Motor neuron (in vitro differentiated cells): ENCODE measurements at regions not wholly inside any gene's neighbourhood (a gene's known extent, or its start where the extent isn't known, plus 50 kb on each side); places are given as distances from the start of the nearest gene placed in this dataset.
A peak's percentile ranks its signal among the peaks of the same experiment; 100 is the strongest.
"Not testable (repeated sequence)": the region's sequence is repeated elsewhere in the genome, so short reads cannot be mapped to it uniquely, and the experiment has no call there.

Experiments
- ATAC-seq, 8 experiments: fragments of 200-7000 bp; cut with Tn5 transposase; replicated peaks in 6 of 8; 2 replicates each; pipeline ENCODE4 v1.8.0; 2021; ENCODE audit warnings: mild to moderate bottlenecking in 8 of 8, moderate library complexity in 8 of 8
- H3K27ac ChIP-seq, 2 donors: fragments of 250-450 bp; sonication (Bioruptor Pico); 2 replicates each; pipeline ENCODE4 v1.9.0; 2021; ENCODE audit warnings: antibody characterized with exemption in 2 of 2, mild to moderate bottlenecking in 2 of 2, moderate library complexity in 1 of 2
- H3K4me1 ChIP-seq, 2 donors: fragments of 250-450 bp; sonication (Bioruptor Pico); replicated peaks in 1 of 2; 2 replicates each; pipeline ENCODE4 v1.6.1; 2021; ENCODE audit warnings: antibody characterized with exemption in 2 of 2, mild to moderate bottlenecking in 2 of 2, moderate library complexity in 1 of 2
- H3K4me3 ChIP-seq, 5 donors: fragments of 250-450 bp; sonication (Bioruptor Pico); 2 replicates each; pipeline ENCODE4 v1.9.0; 2021; ENCODE audit warnings: antibody characterized with exemption in 5 of 5, mild to moderate bottlenecking in 5 of 5, moderate library complexity in 4 of 5
- WGBS, 10 experiments: fragments of 450-650 bp; shearing (Covaris generic); methylation state at CpG; one replicate each; pipeline ENCODE4 v1.0.0; 2022; 5-methylcytosine and 5-hydroxymethylcytosine counted together
- in situ Hi-C, 9 experiments: fragments of 400-800 bp; cut with MboI; loops; one replicate each; pipeline ENCODE4 v1.15.0; 2021; ENCODE audit warnings: low sequenced_read_pairs in 9 of 9, low pct_unique_long_range_greater_than_20kb in 2 of 9; ENCODE audit not compliant: unreplicated experiment in 9 of 9

DNA sequence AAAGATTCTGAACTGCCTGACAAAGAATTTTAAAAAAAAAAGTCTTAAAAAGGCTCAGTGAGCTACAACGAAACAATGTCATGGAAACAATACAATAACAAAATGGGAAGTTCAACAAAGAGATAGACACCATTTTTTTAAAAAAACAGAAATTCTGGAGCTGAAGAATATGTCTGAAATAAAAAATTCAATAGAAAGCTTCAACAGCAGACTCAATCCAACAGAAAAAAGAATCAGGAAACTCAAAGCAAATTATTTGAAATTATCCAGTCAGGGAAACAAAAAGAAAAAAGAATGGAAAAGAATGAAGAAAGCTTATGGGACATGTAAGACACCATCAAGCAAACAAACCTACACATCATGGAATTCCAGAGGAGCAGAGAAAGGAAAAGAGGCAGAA lies 118.5 kb upstream of the LGR5 start:
- in situ Hi-C loops = no loop called here
- no peak for ATAC-seq
- no peak overlapping the region for H3K27ac ChIP-seq

DNA sequence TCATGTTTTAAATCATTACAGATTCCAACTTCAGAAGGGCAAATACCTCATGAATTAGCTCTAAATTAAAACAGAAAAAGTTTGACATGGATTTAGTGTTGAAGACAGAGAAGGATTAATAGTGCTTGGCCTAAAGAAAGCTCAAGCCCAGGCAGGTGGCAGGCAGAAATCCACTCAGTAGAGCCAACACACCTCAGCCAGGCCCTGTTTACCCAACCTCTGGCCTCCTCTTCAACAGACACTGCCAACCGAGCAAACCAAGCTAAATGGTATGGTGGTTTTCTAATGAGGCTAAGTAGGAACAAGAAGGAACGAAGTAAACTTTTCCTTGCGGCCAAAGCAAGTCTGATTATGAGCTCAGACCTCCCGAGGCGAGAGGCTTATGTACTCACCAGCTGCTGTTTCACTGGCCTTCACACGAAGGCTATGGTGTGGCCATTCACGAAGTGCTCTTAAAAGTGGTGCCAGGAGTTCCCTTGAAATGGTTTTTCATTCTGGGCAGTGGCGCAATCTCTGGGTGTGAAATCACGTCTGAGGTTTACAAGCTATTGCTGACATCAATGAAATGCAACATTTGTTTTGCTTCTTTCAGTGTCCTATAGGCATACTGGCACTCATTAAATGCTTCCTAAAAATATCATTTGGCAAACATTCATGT lies 124.1 kb upstream of the LGR5 start:
- ATAC-seq = no peak
- 27 to 100% (median 89%) methylated on average over 1 to 8 of the region's 9 CpGs; no CpG with 5 or more reads in 1 of the 10 experiments for WGBS, 10 experiments
- Histone ChIP-seq H3K4me3 (no peak overlapping the region), H3K4me1 (no peaks in the 10 kb centered on the region), H3K27ac (no peak overlapping the region)
- in situ Hi-C loops = no loop called here

More for the DNA sequence above, 118.5 kb upstream of the LGR5 start:
- no peak overlapping the region for H3K4me3 ChIP-seq
- no peaks in the 10 kb centered on the region for H3K4me1 ChIP-seq
- 4 to 100% (median 71%) methylated on average over 1 of the region's 1 CpG for WGBS, 10 experiments

DNA sequence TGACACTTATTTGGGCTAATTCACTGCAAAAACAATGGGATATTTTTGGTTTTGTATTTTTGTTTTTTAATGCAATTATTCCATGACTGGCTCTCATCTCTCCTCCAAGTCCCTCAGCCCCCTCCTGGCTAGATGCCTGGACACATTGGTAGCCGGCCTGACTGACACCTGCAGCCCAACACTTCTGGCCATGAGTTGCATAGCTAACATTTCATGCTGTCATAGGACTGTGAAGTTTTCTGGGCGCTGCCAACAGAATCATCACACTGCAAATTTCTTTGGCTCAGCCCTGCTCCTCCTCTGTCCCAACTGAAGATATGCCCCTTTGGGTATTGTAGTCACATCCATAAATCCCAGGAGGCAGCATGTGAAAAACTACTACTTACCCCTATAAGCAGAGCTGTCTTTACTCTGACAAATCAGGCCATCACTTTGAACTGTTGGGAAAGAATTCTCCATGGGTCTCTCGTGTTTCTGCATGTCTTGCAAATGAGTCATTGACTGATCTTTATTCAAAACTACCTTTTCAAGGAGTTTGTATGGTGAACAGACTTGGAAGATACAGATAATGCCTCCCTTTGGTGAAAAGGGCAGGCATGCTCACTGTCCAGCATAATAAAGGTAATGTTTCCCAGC lies 126.7 kb upstream of the LGR5 start:
- H3K4me3 ChIP-seq = no peak overlapping the region
- no peak overlapping the region for H3K27ac ChIP-seq
- peak in 5 of 8 experiments; percentile 19 to 85 (median 51) for ATAC-seq
- peaks cover 0 to 5% of the 10 kb centered on the region in 2 donors for H3K4me1 ChIP-seq
- in situ Hi-C loops = no loop called here
- 0 to 100% (median 46%) methylated on average over 1 to 3 of the region's 3 CpGs; no CpG with 5 or more reads in 2 of the 10 experiments for WGBS, 10 experiments

DNA sequence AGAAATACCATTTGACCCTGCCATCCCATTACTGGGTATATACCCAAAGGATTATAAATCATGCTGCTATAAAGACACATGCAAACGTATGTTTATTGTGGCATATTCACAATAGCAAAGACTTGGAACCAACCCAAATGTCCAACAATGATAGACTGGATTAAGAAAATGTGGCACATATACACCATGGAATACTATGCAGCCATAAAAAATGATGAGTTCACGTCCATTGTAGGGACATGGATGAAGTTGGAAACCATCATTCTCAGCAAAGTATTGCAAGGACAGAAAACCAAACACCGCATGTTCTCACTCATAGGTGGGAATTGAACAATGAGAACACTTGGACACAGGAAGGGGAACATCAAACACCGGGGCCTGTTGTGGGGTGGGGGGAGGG lies 128.0 kb upstream of the LGR5 start:
- in situ Hi-C loops, H3K27ac ChIP-seq, H3K4me1 ChIP-seq, ATAC-seq, H3K4me3 ChIP-seq: not testable (repeated sequence)
- WGBS, 10 experiments = 20 to 100% (median 58%) methylated on average over 1 to 2 of the region's 4 CpGs; no CpG with 5 or more reads in 6 of the 10 experiments

DNA sequence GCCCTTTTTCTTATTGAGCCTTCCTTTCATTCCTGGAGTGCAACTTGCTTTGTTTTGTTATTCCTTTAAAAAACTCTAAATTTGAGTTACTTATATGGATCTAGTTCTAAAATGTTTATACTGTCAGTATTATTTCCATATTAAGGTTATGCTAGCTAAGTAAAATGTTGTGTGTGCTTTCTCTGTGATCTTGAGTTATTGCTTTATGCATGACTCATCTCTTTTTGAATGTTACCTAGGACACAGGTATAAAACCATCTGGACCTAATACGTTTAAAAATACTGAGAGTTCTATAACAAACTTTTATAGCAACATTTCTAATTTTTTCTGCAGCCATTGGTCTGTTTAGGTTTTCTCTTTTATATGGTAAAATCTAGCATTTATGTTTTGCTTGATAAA lies 132.8 kb upstream of the LGR5 start:
- H3K4me1 ChIP-seq = peaks cover 0 to 5% of the 10 kb centered on the region in 2 donors
- WGBS, 10 experiments = 6 to 100% (median 75%) methylated on average over 1 of the region's 1 CpG; no CpG with 5 or more reads in 1 of the 10 experiments
- no peak for ATAC-seq
- in situ Hi-C loops = no loop called here
- no peak overlapping the region for H3K4me3 ChIP-seq
- no peak overlapping the region for H3K27ac ChIP-seq

DNA sequence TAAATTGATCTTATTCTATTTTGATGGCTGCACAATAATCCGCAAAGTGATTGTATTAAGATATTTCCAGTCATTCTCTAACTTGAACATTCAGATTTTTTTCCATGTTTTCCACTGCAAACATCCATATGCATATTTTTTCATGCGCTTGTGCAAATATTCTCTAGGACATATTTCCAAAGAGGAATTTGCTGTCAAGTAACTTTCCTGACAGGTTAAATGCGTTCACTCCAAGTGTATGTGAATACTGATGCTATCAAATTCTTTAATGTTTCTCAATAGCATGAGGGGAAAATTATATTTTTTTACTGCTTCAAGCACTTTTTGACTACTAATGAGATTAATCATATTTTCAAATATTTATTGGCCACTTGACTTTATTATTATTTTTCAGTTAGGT lies 135.3 kb upstream of the LGR5 start:
- Histone ChIP-seq H3K27ac (no peak overlapping the region), H3K4me3 (no peak overlapping the region), H3K4me1 (peaks cover 0 to 5% of the 10 kb centered on the region in 2 donors)
- in situ Hi-C loops = no loop called here
- 46 to 100% (median 94%) methylated on average over 2 to 3 of the region's 3 CpGs; no CpG with 5 or more reads in 1 of the 10 experiments for WGBS, 10 experiments
- ATAC-seq = no peak

DNA sequence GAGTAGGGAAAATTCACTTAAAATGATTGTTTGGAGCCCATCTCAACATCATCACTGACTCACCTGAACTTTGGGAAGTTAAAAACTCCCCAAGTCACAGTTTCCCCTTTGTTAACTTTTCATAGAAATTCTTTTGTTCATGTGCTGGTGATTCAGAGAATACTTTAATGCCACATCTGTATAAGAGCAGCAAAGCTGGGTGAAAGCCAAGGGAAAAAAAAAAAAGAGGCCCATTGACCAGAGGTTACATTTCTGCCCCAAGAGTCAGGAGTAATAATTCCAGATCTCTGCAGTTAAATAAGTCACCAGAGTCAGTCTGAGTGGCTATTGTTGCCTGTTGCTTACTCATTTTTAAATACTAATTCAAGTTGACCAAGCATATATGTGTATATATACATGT lies 136.4 kb upstream of the LGR5 start:
- no peak overlapping the region for H3K27ac ChIP-seq
- peak in 1 of 8 experiments; percentile 30 for ATAC-seq
- no peaks in the 10 kb centered on the region for H3K4me1 ChIP-seq
- no peak overlapping the region for H3K4me3 ChIP-seq
- in situ Hi-C loops = no loop called here

DNA sequence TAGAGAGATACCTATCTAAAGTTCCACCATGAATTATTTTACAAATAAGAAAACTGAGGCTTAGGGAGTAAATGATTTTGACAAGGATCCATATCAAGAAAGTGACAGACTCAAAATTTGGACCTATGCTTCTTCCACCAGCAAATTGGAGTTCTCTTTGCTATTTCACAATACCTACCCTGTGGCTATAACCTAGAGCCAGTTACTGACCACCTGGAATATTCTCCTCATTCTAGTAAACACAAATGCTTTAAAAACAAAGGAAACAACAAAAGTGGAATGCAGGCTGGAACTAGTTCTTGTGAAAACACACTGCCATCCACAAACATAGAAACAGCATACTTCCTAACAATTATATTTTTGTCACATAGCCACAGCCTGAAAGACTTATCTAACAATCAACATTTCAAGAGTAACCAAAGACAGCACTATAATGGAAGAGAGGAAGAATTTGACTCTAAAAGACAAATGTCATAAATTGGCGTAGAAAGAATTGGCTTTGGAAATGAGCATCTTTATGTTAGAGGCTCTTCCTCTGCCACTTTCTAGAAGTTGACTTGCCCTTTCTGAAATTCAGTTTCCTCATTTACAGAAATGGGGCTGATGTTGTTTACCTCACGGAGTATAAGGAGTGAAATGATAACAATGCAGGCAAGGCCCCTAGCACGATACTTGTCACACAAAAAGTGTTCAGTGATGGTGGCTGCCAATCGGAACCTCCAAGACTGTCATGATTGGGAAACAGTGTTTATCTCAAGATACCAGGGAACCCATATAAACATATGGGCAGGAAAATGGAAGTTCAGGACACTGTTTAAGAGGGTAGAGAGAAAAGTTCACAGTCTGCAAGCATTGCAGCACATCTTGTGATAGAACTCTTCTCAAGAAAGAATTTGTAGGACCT lies 138.6 kb upstream of the LGR5 start:
- no peak overlapping the region for H3K27ac ChIP-seq
- WGBS, 10 experiments = 60 to 100% (median 84%) methylated on average over 1 to 4 of the region's 4 CpGs; no CpG with 5 or more reads in 2 of the 10 experiments
- in situ Hi-C loops = no loop called here
- no peak for ATAC-seq
- no peak overlapping the region for H3K4me3 ChIP-seq
- no peaks in the 10 kb centered on the region for H3K4me1 ChIP-seq

DNA sequence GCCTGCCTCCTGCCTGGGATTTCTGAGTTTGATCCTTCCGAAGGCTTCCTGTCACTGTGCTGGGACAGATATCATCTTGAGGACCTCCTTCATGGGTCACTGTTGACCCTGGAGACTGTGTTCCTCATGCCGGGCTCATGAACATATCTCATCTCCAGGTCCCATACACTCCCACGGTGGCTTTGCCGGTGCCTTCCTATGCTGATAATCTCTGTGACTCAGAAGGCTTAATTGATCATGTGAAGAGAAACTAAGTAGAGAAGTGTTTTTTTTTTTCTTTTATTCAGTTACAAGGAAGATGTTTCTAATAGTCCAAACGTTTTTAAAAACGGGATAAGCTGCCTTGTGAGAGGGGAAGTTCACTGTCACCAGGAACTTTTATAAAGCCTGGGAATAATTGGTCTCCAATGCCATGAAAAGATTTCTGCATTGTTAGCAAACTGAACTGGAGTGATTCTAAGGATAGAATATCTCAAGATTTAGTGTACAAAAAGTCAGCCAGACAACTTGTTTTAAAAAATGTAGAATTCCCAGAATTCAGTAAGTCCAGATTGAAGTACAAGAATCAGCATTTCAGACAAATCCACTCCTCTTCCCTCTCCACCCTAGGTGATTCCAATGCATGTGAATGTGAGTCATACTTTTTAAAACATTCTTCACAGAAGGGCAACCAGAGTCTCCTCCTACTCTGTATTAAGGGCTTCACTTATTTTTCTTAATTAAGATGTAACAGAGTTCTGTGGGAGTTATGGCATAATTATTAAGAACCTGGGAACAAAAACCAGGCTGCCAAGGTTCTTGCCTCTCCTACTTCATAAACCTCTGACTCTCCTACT lies 139.8 kb upstream of the LGR5 start:
- 0 to 91% (median 66%) methylated on average over 1 to 6 of the region's 6 CpGs; no CpG with 5 or more reads in 1 of the 10 experiments for WGBS, 10 experiments
- H3K4me1 ChIP-seq = no peaks in the 10 kb centered on the region
- H3K27ac ChIP-seq = no peak overlapping the region
- peak in 2 of 8 experiments; percentile 96 to 97 for ATAC-seq
- no peak overlapping the region for H3K4me3 ChIP-seq
- in situ Hi-C loops = no loop called here

DNA sequence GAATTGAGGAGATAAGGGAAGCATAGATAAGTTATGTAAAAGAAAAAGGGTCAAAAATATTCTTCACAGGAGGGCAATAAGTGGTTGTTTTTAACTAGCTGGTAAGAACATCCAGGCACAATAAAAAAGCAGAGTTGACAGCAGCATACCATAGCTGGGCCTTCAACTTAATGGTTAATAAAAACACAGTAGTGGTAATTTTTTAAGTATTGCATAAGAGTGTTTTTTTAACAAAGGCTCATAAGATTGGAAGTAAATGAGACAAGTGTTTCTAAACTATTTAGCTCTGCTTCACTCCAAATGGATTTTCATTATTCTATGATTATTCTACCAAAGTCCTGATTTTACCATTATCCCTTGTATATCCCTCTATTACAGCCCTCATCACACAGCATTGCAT lies 140.1 kb upstream of the TSPAN8 start:
- in situ Hi-C loops = no loop called here
- Histone ChIP-seq H3K4me3 (no peak overlapping the region), H3K27ac (no peak overlapping the region), H3K4me1 (no peaks in the 10 kb centered on the region)
- no peak for ATAC-seq

DNA sequence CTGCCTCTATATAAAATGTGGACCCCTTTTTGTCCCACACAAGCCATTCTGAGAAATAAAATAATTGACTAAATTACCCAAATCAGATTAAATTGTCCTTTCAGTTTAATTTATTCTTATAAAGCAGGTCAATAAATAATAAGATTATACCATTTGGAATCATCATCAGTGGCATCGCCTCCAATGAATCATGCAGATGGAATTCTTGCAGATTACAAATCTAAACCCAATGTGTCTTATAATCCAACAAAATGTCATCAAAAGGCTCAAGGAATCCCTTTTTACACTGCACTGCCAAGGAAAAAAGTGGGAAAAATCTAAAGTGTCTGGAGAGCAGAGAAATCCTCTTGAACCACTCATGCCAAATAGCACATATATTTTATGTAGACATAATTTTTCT lies 138.2 kb upstream of the TSPAN8 start:
- no peak for ATAC-seq

DNA sequence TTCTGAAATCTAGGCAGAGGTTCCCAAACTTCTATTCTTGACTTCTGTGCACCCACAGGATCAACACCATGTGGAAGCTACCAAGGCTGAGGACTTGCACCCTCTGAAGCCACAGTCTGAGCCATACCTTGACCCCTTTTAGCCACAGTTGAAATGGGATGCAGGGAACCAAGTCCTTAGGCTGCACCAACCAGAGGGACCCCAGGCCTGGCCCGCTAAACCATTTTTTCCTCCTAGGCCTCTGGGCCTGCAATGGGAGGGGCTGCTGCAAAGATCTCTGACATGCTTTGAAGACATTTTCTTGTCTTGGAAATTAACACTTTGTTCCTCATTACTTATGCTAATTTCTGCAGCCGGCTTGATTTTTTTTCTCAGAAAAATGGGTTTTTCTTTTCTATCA lies 133.9 kb upstream of the TSPAN8 start:
- in situ Hi-C loops = no loop called here
- no peaks in the 10 kb centered on the region for H3K4me1 ChIP-seq
- no peak overlapping the region for H3K27ac ChIP-seq
- ATAC-seq = no peak
- WGBS, 10 experiments = 0 to 100% (median 83%) methylated on average over 1 to 2 of the region's 2 CpGs; no CpG with 5 or more reads in 3 of the 10 experiments
- H3K4me3 ChIP-seq = no peak overlapping the region

More for the DNA sequence above, 138.2 kb upstream of the TSPAN8 start:
- in situ Hi-C loops = no loop called here
- H3K4me3 ChIP-seq = no peak overlapping the region
- 0 to 100% (median 82%) methylated on average over 1 of the region's 1 CpG for WGBS, 10 experiments
- H3K4me1 ChIP-seq = no peaks in the 10 kb centered on the region
- no peak overlapping the region for H3K27ac ChIP-seq
